ENCODE measurements at regions not wholly inside any gene's neighbourhood (a gene's known extent, or its start where the extent isn't known, plus 50 kb on each side); places are given as distances from the start of the nearest gene placed in this dataset.

DNA sequence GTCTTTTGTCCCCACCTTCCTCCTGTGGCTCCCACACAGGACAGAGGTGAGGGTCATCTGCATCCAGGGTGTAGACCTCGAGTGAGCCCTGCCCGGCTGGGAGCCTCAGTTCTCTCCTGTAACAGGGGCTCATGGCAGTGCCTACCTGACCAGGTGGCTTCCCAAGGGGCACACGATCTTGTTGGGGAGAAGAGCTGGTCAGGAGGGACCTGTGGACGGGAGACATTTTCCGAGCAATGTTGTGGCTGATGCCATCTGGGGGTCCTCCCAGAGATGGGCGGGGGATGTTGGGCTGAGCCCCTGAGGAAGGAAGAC lies 51.9 kb downstream of the CEBPB start:
- CTCF ChIA-PET, result interaction anchor here (1.2 kb wide), 1 partner anchor 12 kb away, joined by 3 read pairs; no protein-coding TSS in a partner anchor

DNA sequence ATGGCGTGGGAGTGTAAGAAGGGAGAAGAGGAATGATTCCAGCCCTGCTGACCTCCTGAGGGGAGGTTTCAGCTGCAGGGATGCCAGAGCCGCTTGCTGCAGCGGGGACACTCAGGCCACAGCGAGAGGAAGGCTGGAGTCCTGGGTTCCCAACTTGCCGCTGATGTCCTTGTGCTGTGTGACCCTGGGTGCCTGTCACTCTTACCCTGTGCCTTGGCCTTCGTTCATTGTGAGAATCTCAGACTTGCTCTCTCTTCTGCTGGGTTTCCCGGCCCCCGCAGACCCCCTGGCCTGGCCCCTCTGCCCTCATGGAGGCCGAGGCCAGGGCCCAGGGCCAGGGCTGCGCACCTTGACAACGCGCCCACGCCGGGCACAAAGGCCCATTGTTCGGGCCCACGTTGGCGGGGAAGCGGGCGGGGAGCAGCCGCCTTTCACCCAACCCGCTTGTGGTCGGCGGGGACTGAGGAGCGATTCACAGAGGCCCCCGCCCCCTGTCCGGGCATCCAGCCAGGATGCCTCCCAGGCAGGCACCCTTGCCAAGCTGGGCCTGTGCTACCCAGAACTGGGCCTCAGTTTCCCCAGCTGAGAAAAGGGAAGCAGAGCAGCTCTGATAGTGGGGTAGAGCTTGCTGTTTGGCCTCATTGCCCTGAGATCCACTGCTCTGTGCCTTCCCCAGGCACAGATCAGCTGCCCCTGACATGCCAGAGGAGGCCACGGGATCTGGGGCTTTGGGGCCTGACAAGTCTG lies 52.4 kb downstream of the CEBPB start:
- ChIA-PET CTCF (interaction anchor here (0.9 to 2.5 kb wide), 3 partner anchors 11 to 23 kb away, joined by 3 to 8 read pairs (median 3); no protein-coding TSS in a partner anchor), POLR2A (no interaction called here)
- no peak for DNase-seq
- Histone ChIP-seq H3K27me3 (replicated peaks in 2 of 5; ENCODE audit: control insufficient read depth in 4 of 5, insufficient read depth in 5 of 5, low read length in 4 of 5) (no peaks in the 10 kb centered on the region), H3K27ac (ENCODE audit: insufficient read depth in 1 of 2, low read depth in 1 of 2, low read length in 2 of 2, poor library complexity in 1 of 2, severe bottlenecking in 2 of 2) (no peak overlapping the region), H3K4me3 (ENCODE audit: control insufficient read depth in 1 of 7, extremely low read depth in 1 of 7, insufficient read depth in 4 of 7, low read depth in 2 of 7, low read length in 6 of 7) (no peak overlapping the region), H3K36me3 (ENCODE audit: control insufficient read depth in 4 of 4, insufficient read depth in 4 of 4, low read length in 3 of 4) (no peaks in the 10 kb centered on the region), H3K4me1 (ENCODE audit: control extremely low read depth in 1 of 4, control insufficient read depth in 4 of 4, insufficient read depth in 4 of 4, low read length in 3 of 4) (peaks cover 0 to 5% (median 0%) of the 10 kb centered on the region in 4 experiments), H3K9me3 (ENCODE audit: control extremely low read depth in 1 of 5, control insufficient read depth in 4 of 5, insufficient read depth in 2 of 5, low read depth in 1 of 5, low read length in 4 of 5) (no peaks in the 10 kb centered on the region)
- WGBS (ENCODE audit: insufficient coverage), result 97% methylated on average over 12 of the region's 27 CpGs

More for the DNA sequence above, 51.9 kb downstream of the CEBPB start:
- POLR2A ChIA-PET, result no interaction called here
- H3K27me3 ChIP-seq (replicated peaks in 2 of 5; ENCODE audit: control insufficient read depth in 4 of 5, insufficient read depth in 5 of 5, low read length in 4 of 5), result no peaks in the 10 kb centered on the region
- DNase-seq, result no peak
- WGBS (ENCODE audit: insufficient coverage), result 97% methylated on average over 4 of the region's 6 CpGs
- no peaks in the 10 kb centered on the region for H3K9me3 ChIP-seq (ENCODE audit: control extremely low read depth in 1 of 5, control insufficient read depth in 4 of 5, insufficient read depth in 2 of 5, low read depth in 1 of 5, low read length in 4 of 5)
- no peak overlapping the region for H3K27ac ChIP-seq (ENCODE audit: insufficient read depth in 1 of 2, low read depth in 1 of 2, low read length in 2 of 2, poor library complexity in 1 of 2, severe bottlenecking in 2 of 2)
- no peaks in the 10 kb centered on the region for H3K36me3 ChIP-seq (ENCODE audit: control insufficient read depth in 4 of 4, insufficient read depth in 4 of 4, low read length in 3 of 4)
- H3K4me1 ChIP-seq (ENCODE audit: control extremely low read depth in 1 of 4, control insufficient read depth in 4 of 4, insufficient read depth in 4 of 4, low read length in 3 of 4), result peaks cover 0 to 3% (median 0%) of the 10 kb centered on the region in 4 experiments
- no peak overlapping the region for H3K4me3 ChIP-seq (ENCODE audit: control insufficient read depth in 1 of 7, extremely low read depth in 1 of 7, insufficient read depth in 4 of 7, low read depth in 2 of 7, low read length in 6 of 7)

DNA sequence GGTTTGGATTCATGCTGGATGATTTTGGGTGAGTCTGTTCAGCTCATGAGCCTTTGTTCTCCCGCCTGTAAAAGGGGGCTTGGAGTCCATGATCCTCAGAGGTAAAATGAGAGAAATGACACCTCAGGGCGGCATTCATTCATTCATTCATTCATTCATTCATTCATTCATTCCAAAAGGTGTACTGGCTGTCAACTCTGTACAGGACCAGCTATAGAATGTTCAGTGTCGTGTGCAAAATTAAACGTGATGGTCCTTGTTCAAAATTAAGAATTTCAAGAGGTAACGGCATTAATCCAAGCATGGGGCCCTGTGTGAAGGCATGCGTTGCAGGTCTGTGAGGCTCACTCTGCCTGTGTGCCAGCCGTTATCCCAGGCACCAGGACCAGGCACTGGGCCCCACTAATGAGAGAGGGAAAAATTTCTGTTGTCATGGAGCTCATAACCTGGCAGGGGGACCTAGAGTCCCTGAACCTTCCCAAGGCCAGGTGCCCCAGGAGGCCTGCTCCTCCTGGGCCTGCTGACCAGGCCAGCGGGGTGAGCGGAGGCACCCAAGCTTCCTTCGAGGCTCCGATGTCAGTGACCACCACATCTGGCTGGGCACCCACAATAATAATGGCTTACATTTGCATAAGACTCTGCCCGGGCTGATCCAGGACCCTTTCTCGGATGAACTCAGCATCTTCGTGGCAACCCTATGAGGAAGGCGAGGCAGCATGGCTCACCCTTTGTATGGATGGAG lies 53.2 kb downstream of the CEBPB start:
- POLR2A ChIA-PET, result no interaction called here

DNA sequence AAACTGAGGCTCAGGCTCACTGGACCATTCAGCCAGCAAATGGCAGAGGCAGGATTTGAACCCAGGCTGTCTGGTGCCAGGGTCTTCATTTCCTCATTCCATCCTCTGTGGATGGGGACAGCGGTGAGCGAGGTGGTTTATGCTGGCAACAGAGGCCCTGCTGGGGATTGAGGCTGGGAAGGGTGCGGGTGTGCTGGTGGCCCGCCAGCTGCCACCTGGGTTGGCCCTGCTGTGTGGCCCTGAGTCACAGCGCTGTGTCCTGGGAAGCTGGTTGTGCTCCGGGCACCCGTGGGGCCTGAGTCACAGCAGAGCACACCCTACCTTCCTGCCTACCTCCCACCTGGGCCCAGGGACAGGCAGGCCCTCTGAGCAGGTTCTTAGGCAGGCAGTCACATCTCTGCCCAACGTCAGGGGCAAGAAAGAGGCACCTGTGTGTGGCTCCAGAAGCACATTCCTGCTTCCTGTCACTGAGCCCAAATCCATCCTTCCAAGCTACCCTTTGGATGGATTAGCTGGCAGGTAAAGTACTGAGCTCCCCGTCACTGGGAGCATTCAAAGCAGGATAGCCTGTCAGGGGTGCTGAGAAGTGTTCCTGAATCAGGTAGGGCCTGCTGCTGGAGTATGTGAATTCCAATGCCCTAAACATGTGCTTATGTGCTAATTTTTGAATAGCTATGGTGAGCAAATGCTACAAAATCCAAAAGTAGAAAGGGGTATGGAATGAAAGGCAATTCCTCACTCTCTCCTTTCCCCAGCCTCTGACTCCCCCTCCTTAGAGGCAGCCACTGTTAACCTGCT lies 53.9 kb downstream of the CEBPB start:
- WGBS (ENCODE audit: insufficient coverage), result 91% methylated on average over 9 of the region's 9 CpGs
- no peaks in the 10 kb centered on the region for H3K9me3 ChIP-seq (ENCODE audit: control extremely low read depth in 1 of 5, control insufficient read depth in 4 of 5, insufficient read depth in 2 of 5, low read depth in 1 of 5, low read length in 4 of 5)
- no peaks in the 10 kb centered on the region for H3K27me3 ChIP-seq (replicated peaks in 2 of 5; ENCODE audit: control insufficient read depth in 4 of 5, insufficient read depth in 5 of 5, low read length in 4 of 5)
- DNase-seq, result no peak
- peaks cover 0 to 12% (median 0%) of the 10 kb centered on the region in 4 experiments for H3K4me1 ChIP-seq (ENCODE audit: control extremely low read depth in 1 of 4, control insufficient read depth in 4 of 4, insufficient read depth in 4 of 4, low read length in 3 of 4)
- POLR2A ChIA-PET, result no interaction called here
- H3K36me3 ChIP-seq (ENCODE audit: control insufficient read depth in 4 of 4, insufficient read depth in 4 of 4, low read length in 3 of 4), result no peaks in the 10 kb centered on the region
- no peak overlapping the region for H3K4me3 ChIP-seq (ENCODE audit: control insufficient read depth in 1 of 7, extremely low read depth in 1 of 7, insufficient read depth in 4 of 7, low read depth in 2 of 7, low read length in 6 of 7)
- CTCF ChIA-PET, result interaction anchor here (1.2 to 2.5 kb wide), 2 partner anchors 12 to 75 kb away, joined by 3 to 8 read pairs; no protein-coding TSS in a partner anchor
- H3K27ac ChIP-seq (ENCODE audit: insufficient read depth in 1 of 2, low read depth in 1 of 2, low read length in 2 of 2, poor library complexity in 1 of 2, severe bottlenecking in 2 of 2), result no peak overlapping the region

More for the DNA sequence above, 53.2 kb downstream of the CEBPB start:
- no peak overlapping the region for H3K4me3 ChIP-seq (ENCODE audit: control insufficient read depth in 1 of 7, extremely low read depth in 1 of 7, insufficient read depth in 4 of 7, low read depth in 2 of 7, low read length in 6 of 7)
- H3K36me3 ChIP-seq (ENCODE audit: control insufficient read depth in 4 of 4, insufficient read depth in 4 of 4, low read length in 3 of 4), result no peaks in the 10 kb centered on the region
- CTCF ChIA-PET, result interaction anchor here (0.9 to 2.5 kb wide), 3 partner anchors 11 to 23 kb away, joined by 3 to 8 read pairs (median 3); no protein-coding TSS in a partner anchor
- no peaks in the 10 kb centered on the region for H3K27me3 ChIP-seq (replicated peaks in 2 of 5; ENCODE audit: control insufficient read depth in 4 of 5, insufficient read depth in 5 of 5, low read length in 4 of 5)
- 98% methylated on average over 15 of the region's 15 CpGs for WGBS (ENCODE audit: insufficient coverage)
- peaks cover 0 to 9% (median 0%) of the 10 kb centered on the region in 4 experiments for H3K4me1 ChIP-seq (ENCODE audit: control extremely low read depth in 1 of 4, control insufficient read depth in 4 of 4, insufficient read depth in 4 of 4, low read length in 3 of 4)
- H3K9me3 ChIP-seq (ENCODE audit: control extremely low read depth in 1 of 5, control insufficient read depth in 4 of 5, insufficient read depth in 2 of 5, low read depth in 1 of 5, low read length in 4 of 5), result no peaks in the 10 kb centered on the region
- no peak for DNase-seq
- no peak overlapping the region for H3K27ac ChIP-seq (ENCODE audit: insufficient read depth in 1 of 2, low read depth in 1 of 2, low read length in 2 of 2, poor library complexity in 1 of 2, severe bottlenecking in 2 of 2)

DNA sequence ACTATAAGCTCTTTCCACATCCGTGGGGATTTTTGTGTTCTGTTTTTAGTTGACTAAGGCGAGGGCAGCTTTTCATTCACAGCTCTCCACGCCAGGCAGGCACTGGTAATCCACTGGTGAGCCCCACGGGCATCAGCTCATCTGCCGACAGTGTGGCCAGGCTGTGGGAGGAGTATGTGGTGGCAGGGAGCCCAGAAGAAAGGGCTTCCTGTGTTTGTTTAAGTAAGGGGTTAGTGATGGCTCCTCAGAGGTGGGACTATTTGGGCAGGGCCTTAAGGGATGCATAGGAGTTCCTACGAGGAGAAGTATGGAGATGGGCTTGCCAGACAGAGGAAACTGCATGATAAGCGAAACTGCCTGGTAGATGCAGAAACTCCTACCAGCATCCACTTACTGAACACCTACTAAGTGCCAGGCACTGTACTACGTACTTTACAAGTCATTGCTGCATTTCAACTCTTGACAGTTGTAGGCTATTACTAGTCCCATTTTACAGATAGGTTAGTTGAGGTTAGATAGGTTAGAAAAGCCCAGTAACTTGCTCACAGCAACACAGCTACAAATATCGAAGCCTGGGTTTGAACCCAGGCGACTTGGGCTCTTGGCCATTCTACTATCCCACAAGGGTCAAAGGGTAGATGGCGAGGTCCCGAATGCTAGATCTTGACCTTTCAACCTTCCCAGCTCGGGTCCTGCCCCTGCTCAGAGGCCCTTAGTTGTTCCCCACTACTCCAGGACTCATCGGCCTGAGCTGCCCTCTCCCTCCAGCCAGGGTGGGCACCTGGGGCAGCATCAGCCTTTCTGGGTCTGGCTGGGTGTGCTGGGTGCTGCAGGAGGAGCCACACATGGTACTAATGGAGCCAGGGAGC lies 55.1 kb downstream of the CEBPB start:
- H3K27ac ChIP-seq (ENCODE audit: insufficient read depth in 1 of 2, low read depth in 1 of 2, low read length in 2 of 2, poor library complexity in 1 of 2, severe bottlenecking in 2 of 2), result no peak overlapping the region
- POLR2A ChIA-PET, result no interaction called here
- H3K36me3 ChIP-seq (ENCODE audit: control insufficient read depth in 4 of 4, insufficient read depth in 4 of 4, low read length in 3 of 4), result no peaks in the 10 kb centered on the region
- H3K4me1 ChIP-seq (ENCODE audit: control extremely low read depth in 1 of 4, control insufficient read depth in 4 of 4, insufficient read depth in 4 of 4, low read length in 3 of 4), result peaks cover 0 to 12% (median 0%) of the 10 kb centered on the region in 4 experiments
- WGBS (ENCODE audit: insufficient coverage), result 89% methylated on average over 12 of the region's 14 CpGs
- H3K9me3 ChIP-seq (ENCODE audit: control extremely low read depth in 1 of 5, control insufficient read depth in 4 of 5, insufficient read depth in 2 of 5, low read depth in 1 of 5, low read length in 4 of 5), result no peaks in the 10 kb centered on the region
- CTCF ChIA-PET, result interaction anchor here (1.2 to 2.5 kb wide), 2 partner anchors 13 to 76 kb away, joined by 3 to 8 read pairs; no protein-coding TSS in a partner anchor
- peak in 2 of 3 donors; percentile 25 to 27 for DNase-seq
- no peaks in the 10 kb centered on the region for H3K27me3 ChIP-seq (replicated peaks in 2 of 5; ENCODE audit: control insufficient read depth in 4 of 5, insufficient read depth in 5 of 5, low read length in 4 of 5)
- H3K4me3 ChIP-seq (ENCODE audit: control insufficient read depth in 1 of 7, extremely low read depth in 1 of 7, insufficient read depth in 4 of 7, low read depth in 2 of 7, low read length in 6 of 7), result no peak overlapping the region

DNA sequence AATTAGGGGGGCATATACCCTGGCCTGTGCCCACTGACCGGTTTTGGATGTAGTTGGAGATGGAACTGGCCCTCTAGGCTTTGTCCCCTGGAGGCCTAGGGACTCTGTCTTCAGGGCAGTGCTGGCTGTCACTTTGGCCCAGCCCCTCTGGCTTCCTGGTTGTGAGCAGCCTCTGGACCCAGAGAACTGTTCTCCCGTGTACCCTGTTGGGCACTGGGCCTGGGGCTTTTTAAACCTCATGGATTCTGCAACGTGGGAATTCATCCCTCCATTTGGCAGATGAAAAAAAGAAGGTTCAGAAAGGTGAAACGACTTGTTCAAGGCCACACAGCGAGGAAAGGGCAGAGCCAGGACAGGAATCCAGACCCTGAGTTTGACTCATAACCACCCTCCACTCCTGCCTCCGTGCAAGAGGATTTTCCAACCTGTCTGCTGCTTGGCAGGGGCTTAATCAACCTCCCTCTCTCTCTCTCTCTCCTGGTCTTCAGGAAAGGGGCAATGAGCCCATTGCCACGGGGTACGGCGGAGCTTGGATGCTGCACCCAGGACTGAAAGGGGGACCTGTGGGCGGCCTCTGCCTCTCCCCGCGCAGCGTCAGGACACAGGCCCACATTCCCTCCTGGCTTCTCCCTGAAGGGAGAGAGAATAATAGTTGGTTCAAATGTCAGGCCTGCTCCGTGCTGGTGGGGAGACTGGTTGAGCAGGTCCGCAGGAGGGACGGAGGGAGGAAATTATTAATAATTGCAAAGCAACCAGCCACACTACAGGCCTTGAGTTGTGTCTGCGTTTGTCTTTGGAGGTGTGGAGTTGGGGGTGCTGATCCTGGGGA lies 56.0 kb downstream of the CEBPB start:
- 99% methylated on average over 9 of the region's 17 CpGs for WGBS (ENCODE audit: insufficient coverage)

More for the DNA sequence above, 56.0 kb downstream of the CEBPB start:
- DNase-seq, result no peak
- no peaks in the 10 kb centered on the region for H3K36me3 ChIP-seq (ENCODE audit: control insufficient read depth in 4 of 4, insufficient read depth in 4 of 4, low read length in 3 of 4)
- POLR2A ChIA-PET, result no interaction called here
- H3K4me3 ChIP-seq (ENCODE audit: control insufficient read depth in 1 of 7, extremely low read depth in 1 of 7, insufficient read depth in 4 of 7, low read depth in 2 of 7, low read length in 6 of 7), result no peak overlapping the region
- H3K4me1 ChIP-seq (ENCODE audit: control extremely low read depth in 1 of 4, control insufficient read depth in 4 of 4, insufficient read depth in 4 of 4, low read length in 3 of 4), result peaks cover 0 to 12% (median 0%) of the 10 kb centered on the region in 4 experiments
- CTCF ChIA-PET, result interaction anchor here (1.4 kb wide), 1 partner anchor 14 kb away, joined by 4 read pairs; no protein-coding TSS in a partner anchor
- H3K27ac ChIP-seq (ENCODE audit: insufficient read depth in 1 of 2, low read depth in 1 of 2, low read length in 2 of 2, poor library complexity in 1 of 2, severe bottlenecking in 2 of 2), result no peak overlapping the region
- H3K9me3 ChIP-seq (ENCODE audit: control extremely low read depth in 1 of 5, control insufficient read depth in 4 of 5, insufficient read depth in 2 of 5, low read depth in 1 of 5, low read length in 4 of 5), result no peaks in the 10 kb centered on the region
- H3K27me3 ChIP-seq (replicated peaks in 2 of 5; ENCODE audit: control insufficient read depth in 4 of 5, insufficient read depth in 5 of 5, low read length in 4 of 5), result no peaks in the 10 kb centered on the region

Data from common myeloid progenitor, CD34-positive (primary cell).